Subcutaneous abdominal adipose tissue (tissue), 5 donors: ENCODE measurements at regions not wholly inside any gene's neighbourhood (a gene's known extent, or its start where the extent isn't known, plus 50 kb on each side); places are given as distances from the start of the nearest gene placed in this dataset.

Experiments
- H3K27ac ChIP-seq: one replicate; pipeline ENCODE4 v1.7.0; 2013; ENCODE audit warnings: low read depth, mild to moderate bottlenecking, inconsistent platforms, low read length, moderate library complexity
- H3K27me3 ChIP-seq, 5 donors: one replicate each; pipeline ENCODE4 v1.7.0; 2013; ENCODE audit warnings: low read length in 5 of 5, inconsistent platforms in 1 of 5; ENCODE audit not compliant: control insufficient read depth in 5 of 5, insufficient read depth in 4 of 5
- H3K36me3 ChIP-seq, 5 donors: one replicate each; pipeline ENCODE4 v1.7.0; 2013; ENCODE audit warnings: low read length in 5 of 5; ENCODE audit not compliant: control insufficient read depth in 5 of 5, insufficient read depth in 5 of 5
- H3K4me1 ChIP-seq, 5 donors: one replicate each; pipeline ENCODE4 v1.7.0; 2013; ENCODE audit warnings: low read length in 5 of 5, mild to moderate bottlenecking in 3 of 5, moderate library complexity in 1 of 5; ENCODE audit not compliant: control insufficient read depth in 5 of 5, insufficient read depth in 5 of 5
- H3K4me3 ChIP-seq, 5 donors: one replicate each; pipeline ENCODE4 v1.7.0; 2013; ENCODE audit warnings: low read length in 5 of 5, low read depth in 1 of 5
- H3K9ac ChIP-seq, 5 donors: one replicate each; pipeline ENCODE4 v1.7.0; 2013; ENCODE audit warnings: low read length in 5 of 5, mild to moderate bottlenecking in 4 of 5, moderate library complexity in 3 of 5
- H3K9me3 ChIP-seq, 5 donors: one replicate each; pipeline ENCODE4 v1.7.0; 2013; ENCODE audit warnings: low read length in 5 of 5; ENCODE audit not compliant: control insufficient read depth in 5 of 5
- donor health status: healthy.
- donor health status: healthy.
- donor health status: healthy.
- donor health status: healthy.
- donor health status: healthy.

GRCh38 chr9:81372628-81373191, 316.6 kb downstream of the TLE1 start:
- peak overlapping the region; percentile 13 for H3K27ac ChIP-seq
- H3K9me3 ChIP-seq, result no peaks in the 10 kb centered on the region
- no peaks in the 10 kb centered on the region for H3K27me3 ChIP-seq
- H3K36me3 ChIP-seq, result no peaks in the 10 kb centered on the region
- H3K9ac ChIP-seq, result no peak overlapping the region
- H3K4me3 ChIP-seq, result peak overlapping the region in 2 of 5 donors; percentile 7 to 17
- H3K4me1 ChIP-seq, result peaks cover 7 to 26% (median 20%) of the 10 kb centered on the region in 5 donors

- Histone ChIP-seq H3K4me3 (no peak overlapping the region), H3K4me1 (peaks cover 7 to 26% (median 20%) of the 10 kb centered on the region in 5 donors), H3K27me3 (no peaks in the 10 kb centered on the region), H3K36me3 (no peaks in the 10 kb centered on the region), H3K9me3 (no peaks in the 10 kb centered on the region), H3K9ac (no peak overlapping the region), H3K27ac (peak overlapping the region; percentile 13)
These were observed 317.5 kb downstream of the TLE1 start for GRCh38 chr9:81371824-81372223.

- H3K27me3 ChIP-seq, result no peaks in the 10 kb centered on the region
- H3K36me3 ChIP-seq, result no peaks in the 10 kb centered on the region
- H3K4me3 ChIP-seq, result no peak overlapping the region
- H3K9me3 ChIP-seq, result peaks cover 0 to 1% (median 0%) of the 10 kb centered on the region in 5 donors
- no peak overlapping the region for H3K27ac ChIP-seq
- no peak overlapping the region for H3K9ac ChIP-seq
- peaks cover 7 to 23% (median 19%) of the 10 kb centered on the region in 5 donors for H3K4me1 ChIP-seq
These were observed 318.7 kb downstream of the TLE1 start for GRCh38 chr9:81370650-81371049.

GRCh38 chr9:81370096-81370495, 319.3 kb downstream of the TLE1 start:
- Histone ChIP-seq H3K4me1 (peaks cover 7 to 22% (median 14%) of the 10 kb centered on the region in 5 donors), H3K27ac (no peak overlapping the region), H3K27me3 (no peaks in the 10 kb centered on the region), H3K9ac (no peak overlapping the region), H3K4me3 (no peak overlapping the region), H3K36me3 (no peaks in the 10 kb centered on the region), H3K9me3 (peaks cover 0 to 6% (median 0%) of the 10 kb centered on the region in 5 donors)

GRCh38 chr9:81369121-81369520, 320.2 kb downstream of the TLE1 start:
- Histone ChIP-seq H3K4me3 (no peak overlapping the region), H3K27ac (no peak overlapping the region), H3K27me3 (no peaks in the 10 kb centered on the region), H3K9me3 (peaks cover 0 to 9% (median 6%) of the 10 kb centered on the region in 5 donors), H3K36me3 (no peaks in the 10 kb centered on the region), H3K9ac (no peak overlapping the region), H3K4me1 (peaks cover 7 to 18% (median 10%) of the 10 kb centered on the region in 5 donors)

GRCh38 chr9:81363916-81364480, 325.3 kb downstream of the TLE1 start:
- Histone ChIP-seq H3K9me3 (peaks cover 0 to 9% (median 6%) of the 10 kb centered on the region in 5 donors), H3K4me1 (no peaks in the 10 kb centered on the region), H3K27me3 (no peaks in the 10 kb centered on the region), H3K9ac (no peak overlapping the region), H3K4me3 (no peak overlapping the region), H3K27ac (no peak overlapping the region), H3K36me3 (no peaks in the 10 kb centered on the region)

- H3K4me3 ChIP-seq, result no peak overlapping the region
- no peaks in the 10 kb centered on the region for H3K36me3 ChIP-seq
- no peak overlapping the region for H3K27ac ChIP-seq
- no peaks in the 10 kb centered on the region for H3K27me3 ChIP-seq
- H3K4me1 ChIP-seq, result no peaks in the 10 kb centered on the region
- H3K9me3 ChIP-seq, result peaks cover 0 to 9% (median 6%) of the 10 kb centered on the region in 5 donors
- H3K9ac ChIP-seq, result no peak overlapping the region
These were observed 328.1 kb downstream of the TLE1 start for GRCh38 chr9:81361296-81361695.

- Histone ChIP-seq H3K27me3 (no peaks in the 10 kb centered on the region), H3K9me3 (no peaks in the 10 kb centered on the region), H3K4me3 (no peak overlapping the region), H3K27ac (no peak overlapping the region), H3K4me1 (no peaks in the 10 kb centered on the region), H3K36me3 (no peaks in the 10 kb centered on the region), H3K9ac (no peak overlapping the region)
These were observed 338.2 kb downstream of the TLE1 start for GRCh38 chr9:81351166-81351565.

GRCh38 chr9:81344366-81344765, 345.0 kb downstream of the TLE1 start:
- Histone ChIP-seq H3K9ac (no peak overlapping the region), H3K36me3 (no peaks in the 10 kb centered on the region), H3K27ac (no peak overlapping the region), H3K27me3 (no peaks in the 10 kb centered on the region), H3K4me3 (no peak overlapping the region), H3K4me1 (no peaks in the 10 kb centered on the region), H3K9me3 (no peaks in the 10 kb centered on the region)

- Histone ChIP-seq H3K36me3 (no peaks in the 10 kb centered on the region), H3K27me3 (no peaks in the 10 kb centered on the region), H3K4me3 (peak overlapping the region in 1 of 5 donors; percentile 29), H3K9ac (no peak overlapping the region), H3K27ac (no peak overlapping the region), H3K4me1 (peaks cover 0 to 4% (median 0%) of the 10 kb centered on the region in 5 donors), H3K9me3 (peaks cover 0 to 12% (median 4%) of the 10 kb centered on the region in 5 donors)
These were observed 353.4 kb downstream of the TLE1 start for GRCh38 chr9:81335879-81336421.
